Inflammatory macrophage treated with lipopolysaccharide for 4 hours (primary cell): ENCODE measurements at regions not wholly inside any gene's neighbourhood (a gene's known extent, or its start where the extent isn't known, plus 50 kb on each side); places are given as distances from the start of the nearest gene placed in this dataset.
"Not testable (repeated sequence)": the region's sequence is repeated elsewhere in the genome, so short reads cannot be mapped to it uniquely, and the experiment has no call there.

Source experiments
- DNase-seq: peaks from one replicate; pipeline ENCODE4 v3.0.0-alpha.2; 2020

DNA sequence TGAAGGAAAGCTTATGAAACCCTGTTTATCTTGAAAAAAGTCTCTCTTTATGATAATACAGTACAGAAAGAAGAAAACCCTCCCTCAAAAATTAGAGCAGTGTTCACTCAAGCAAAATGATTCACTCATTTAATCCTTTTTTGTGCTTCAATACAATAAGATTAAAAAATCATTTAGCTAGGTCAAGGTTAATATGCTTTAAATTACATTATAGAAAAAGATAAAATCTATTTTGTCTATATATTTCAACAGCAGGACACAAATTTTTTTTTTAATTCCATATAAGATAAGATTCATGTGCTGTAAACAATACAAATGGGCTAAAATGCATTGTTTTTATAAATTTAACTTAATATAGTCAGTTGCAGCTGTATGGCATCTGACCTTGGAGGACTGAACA lies 176.9 kb downstream of the KCNE4 start:
- DNase-seq, result no peak

DNA sequence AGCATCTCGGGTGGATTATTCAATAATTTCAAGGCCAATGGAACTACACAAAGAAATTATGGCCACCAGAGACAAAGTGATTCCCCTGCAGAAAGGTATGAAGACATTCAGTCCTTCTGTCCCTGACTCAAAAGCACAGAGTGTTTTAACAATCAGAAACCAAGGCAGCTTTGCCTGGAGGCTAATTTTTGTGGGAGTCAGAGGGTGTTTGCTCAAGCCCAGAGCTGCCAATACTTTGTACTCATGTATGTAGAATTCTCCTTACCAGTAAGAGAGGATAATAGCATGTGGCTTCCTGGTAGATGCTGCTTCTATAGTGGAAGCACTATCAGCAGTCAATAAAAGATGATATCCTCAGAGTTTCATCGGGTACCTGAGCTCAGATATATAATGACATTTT lies 178.4 kb downstream of the KCNE4 start:
- DNase-seq, result no peak

DNA sequence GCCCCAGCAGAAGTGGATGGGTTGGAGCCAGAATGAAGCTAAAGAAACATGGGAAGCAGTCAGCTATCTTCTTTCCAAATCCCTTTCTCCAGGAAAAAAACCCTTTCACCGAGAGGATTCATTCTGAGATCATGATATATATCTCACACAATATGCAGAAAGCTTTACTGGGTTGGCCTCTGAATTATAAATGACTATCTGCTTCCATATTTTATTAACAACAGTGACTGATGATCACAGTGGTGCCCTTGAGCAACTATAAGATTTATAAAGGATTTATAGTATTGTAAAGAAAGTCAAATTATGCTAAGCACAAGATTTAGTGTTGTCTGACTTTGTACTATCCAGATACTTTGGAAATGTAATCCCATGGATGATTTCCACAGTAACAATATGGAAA lies 180.3 kb downstream of the KCNE4 start:
- no peak for DNase-seq

DNA sequence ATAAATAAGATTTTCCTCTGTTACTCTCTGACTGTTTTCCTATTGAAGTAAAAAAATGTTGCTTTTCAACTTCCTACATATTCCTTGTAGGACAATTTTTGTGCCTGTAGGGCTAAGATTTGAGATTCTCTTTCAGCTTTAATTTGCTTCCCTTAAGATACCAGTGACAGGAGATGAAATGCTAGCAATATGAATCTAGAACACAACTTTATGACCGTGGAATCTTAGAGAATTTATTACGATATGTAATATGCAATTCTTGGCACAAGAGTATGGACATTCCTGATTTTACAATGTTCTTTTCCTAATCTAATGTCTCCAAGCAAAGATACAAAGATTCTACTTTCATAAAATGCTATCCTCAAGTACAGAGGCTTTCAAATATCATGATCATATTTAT lies 180.9 kb downstream of the KCNE4 start:
- DNase-seq, result no peak

DNA sequence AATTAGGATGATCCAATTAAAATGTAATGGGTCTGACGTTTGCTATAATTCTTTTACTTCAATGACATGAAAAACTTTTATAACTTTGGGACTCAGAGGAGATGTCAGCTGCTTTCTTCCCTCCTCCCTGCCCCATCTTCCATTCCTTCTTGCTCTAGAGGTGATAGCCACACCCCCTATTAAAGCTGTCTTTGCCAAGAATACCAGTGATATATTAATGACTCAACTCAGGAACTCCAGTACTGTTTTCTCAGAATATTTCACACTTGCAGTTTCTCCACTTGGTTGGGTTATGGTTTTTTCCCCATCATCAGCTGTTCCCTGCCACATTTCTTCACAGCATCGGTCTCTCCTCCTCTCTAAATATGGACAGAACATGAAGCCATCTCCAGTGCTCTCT lies 184.0 kb downstream of the KCNE4 start:
- DNase-seq, result no peak

DNA sequence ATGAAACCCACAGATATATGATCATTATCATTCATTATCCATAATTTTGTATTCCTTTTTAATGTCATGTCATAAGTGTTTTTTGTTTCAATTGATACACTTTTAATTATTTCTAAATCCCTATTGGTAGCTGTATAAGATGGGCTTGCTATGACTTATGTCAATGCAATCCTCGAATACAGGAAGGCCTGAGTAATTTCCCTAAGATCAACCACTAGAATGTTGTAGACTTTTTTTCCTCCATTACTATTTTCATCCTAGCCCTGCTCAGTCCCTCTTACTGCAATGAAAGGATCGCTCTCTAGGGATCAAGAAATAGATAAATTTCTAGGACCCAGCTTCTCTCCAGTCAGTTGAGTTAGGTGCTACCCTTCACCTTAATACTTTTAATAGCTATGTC lies 186.3 kb downstream of the KCNE4 start:
- no peak for DNase-seq

DNA sequence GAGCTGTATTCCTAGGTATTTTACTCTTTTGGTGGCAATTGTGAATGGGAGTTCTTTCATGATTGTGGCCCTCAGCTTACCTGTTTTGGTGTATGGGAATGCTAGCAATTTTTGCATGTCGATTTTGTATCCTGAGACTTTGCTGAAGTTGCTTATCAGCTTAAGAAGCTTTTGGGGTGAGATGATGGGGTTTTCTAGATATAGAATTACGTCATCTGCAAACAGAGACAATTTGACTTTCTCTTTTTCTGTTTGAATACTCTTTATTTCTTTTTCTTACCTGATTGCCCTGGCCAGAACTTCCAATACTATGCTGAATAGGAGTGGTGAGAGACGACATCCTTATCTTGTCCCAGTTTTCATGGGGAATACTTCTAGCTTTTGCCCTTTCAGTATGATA lies 191.2 kb downstream of the KCNE4 start:
- DNase-seq, result no peak

DNA sequence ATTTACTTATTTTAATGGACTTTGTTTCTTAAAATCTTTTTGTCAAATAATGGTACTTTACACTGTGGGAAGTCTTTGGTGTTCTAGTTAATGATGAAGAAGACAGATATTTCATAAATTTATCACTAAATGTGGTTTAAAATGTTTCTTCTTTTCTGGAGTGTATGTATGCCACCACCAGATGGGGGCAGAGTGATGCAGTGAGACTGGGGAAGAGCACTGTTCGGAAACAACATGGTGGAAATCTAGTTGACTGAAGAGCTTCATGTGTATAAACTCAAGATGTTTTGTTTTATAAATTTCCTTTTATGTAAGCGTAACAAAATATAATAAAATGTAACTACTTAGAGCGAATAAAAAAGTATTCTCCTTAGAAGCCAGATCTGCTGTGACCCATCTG lies 195.1 kb downstream of the KCNE4 start:
- no peak for DNase-seq

DNA sequence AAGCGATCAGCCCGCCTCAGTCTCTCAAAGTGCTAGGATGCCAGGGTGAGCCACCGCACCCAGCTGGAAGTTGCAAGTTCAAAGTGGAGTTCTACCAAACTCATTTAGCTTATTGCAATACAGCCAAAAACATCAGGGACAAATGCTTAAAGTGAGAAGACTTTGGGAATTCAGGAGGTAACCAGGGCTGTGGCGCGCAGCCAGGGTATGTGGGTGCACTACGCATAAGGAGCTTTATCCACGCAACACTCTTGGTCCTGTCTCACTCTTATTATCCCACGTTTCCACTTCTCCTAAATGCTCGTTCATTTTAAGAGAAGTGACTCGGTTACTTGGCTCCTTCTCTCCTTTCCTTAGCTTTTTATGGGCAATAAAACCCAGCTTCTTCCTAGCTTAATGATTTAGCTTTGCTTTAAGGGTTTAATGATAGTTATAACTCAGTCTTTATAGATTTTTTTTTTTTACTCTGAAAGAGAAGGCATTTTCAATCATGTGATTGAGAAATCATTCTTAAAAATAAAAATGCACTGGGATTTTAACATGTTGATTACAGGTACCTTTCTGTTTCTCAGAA lies 199.8 kb downstream of the KCNE4 start:
- no peak for DNase-seq

DNA sequence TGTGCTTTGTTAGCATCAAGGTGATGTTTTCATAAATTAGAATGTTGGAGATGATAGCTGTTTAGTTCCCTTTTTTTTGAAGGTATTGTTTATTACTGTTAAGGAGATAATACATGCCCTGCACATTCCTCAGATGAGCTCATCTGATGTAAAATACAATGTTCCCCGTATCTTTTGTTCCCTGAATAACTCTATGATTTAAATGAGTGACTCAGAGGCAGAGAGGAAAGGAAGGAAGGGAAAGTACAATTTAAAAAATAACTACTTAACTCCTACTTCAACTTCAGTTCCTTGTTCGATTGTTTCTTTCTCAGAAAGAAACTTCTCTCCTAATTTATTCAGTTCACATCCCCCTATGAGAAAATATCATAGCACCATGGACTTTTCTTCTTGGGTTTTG lies 208.7 kb downstream of the KCNE4 start:
- DNase-seq, result no peak

DNA sequence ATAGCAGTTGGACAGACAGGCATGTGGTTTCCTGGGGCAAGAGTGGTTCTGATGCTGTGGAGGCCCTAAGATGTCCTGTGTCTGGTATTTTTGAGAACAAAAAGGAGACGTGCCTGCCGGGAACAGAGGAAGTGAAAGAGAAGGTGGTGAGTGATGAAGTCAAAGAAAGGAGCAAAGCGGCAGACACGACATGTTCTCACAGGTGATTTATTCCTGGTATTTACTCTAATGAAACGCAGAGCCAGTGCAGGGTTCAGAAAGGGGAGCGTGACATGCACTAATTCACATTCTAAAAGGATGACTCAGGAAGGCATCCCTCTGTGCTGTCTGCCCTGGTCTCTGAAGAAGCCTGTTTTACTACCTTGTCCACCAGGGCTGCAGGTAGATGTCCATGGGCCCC lies 211.0 kb downstream of the KCNE4 start:
- DNase-seq, result no peak

DNA sequence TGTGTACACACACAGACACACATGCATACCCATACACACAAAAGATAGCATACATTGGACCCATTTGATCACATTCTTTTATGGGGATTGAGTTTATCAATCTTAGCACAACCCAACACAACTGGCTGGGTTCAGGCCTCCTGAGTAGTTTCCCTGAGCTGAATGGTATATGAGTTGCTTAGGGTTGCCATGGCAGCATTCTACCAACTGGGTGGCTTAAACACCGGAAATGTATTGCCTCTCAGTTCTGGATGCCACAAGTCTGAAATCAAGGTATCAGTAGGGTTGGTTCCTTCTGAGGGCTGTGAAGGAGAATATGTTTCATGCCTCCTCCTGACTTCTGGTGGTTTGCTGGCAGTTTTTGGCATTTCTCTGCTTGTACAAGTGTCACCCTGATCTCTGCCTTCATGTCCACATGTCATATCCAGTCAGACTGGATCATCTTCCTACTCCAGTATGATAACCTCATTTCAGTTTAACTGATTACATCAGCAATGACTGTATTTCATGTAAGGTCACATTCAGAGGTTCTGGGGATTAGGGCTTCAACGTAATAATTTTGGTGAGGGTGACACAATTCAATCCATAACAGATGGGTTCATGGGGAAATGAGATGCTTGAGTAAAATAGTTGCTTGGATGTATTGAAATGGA lies 212.7 kb downstream of the KCNE4 start:
- DNase-seq, result no peak

DNA sequence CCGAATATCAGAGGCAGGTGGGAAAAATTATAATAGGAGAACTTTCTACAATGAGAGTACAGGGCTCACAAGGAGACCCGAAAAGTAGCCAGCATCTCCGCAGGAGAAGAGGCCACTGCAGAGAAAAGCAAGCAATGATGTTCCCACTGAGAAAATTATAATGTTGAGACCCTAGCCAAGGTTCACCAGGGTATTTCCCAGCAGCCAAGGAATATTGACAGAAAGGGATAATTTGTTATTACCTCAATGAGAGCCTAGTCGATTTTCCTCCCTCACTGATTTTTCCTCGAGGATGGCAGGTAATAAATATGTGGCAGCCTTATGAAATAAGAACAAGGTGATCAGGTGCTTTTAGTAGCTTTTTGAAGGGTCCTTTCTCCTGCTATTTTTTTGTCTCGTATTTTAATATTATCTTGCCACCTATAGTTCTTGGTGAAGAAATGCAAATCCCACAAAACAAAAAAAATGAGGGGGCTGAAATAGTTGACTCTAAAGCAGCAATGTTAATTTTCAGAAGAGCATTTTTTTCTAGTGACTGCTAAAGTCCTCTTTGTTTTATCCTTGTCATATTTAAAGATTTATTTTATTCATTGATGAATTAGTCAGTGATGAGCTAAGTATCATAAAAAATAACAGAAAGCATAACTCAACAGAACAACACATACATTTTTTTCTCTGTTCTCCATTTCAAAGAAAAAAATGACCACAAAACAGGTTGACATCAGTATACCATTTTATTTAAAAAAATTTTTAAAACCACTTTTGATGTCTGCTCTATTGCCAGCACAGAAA lies 215.4 kb downstream of the KCNE4 start:
- no peak for DNase-seq

DNA sequence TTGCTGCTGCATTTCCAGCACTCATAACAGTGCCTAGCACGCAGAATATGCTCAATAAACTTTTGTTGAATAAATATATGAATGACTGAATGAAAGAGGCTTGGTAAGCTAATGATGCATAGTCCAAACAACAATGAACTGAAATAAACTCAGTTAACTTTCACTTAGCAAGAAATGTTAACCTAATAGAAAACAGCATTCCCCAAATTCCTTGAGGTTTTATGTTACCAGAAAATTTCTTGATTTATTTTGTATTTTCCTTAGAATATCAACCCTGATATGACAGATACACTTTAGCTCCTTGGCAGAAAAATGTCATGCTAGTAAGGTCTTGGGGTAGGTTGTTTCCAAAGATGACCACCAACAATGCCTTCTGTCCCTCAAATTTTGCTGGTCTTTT lies 217.4 kb downstream of the KCNE4 start:
- no peak for DNase-seq

DNA sequence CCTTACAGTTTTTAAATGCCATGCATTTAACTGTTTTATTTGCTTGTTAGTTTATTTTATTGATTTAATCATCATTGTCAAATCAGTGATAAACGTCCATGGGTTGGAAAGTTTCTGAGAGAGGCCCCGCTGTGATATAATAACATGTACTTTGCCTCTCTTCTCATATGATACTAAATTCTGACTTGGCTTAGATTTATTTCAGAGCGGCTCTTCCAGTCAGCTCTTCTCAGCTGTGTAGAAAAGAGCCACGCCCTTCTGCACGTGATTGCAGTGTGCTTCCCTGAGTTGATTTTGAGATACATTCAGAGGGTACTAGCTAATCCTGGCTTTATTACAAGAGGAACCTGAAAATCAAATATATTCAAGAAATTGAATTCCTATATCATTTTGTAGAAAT lies 218.6 kb downstream of the KCNE4 start:
- no peak for DNase-seq

DNA sequence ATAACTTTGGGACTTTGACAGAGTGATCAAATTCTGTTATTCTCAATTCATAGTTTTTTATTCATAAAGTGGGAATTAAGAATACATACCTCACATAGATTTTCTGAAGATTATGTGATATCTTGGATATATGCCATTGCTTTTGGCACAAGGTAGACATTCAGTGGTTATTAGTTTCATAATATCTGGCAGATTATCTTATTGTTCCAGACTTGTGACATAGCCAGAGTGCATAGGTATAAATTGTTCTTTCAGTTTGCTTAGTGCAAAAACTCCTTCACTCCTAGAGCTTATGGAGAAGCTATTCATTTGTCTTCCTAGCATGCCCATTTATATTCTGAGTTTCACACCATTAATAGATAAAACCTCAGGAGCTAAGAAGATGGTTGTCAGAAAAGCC lies 222.0 kb downstream of the KCNE4 start:
- no peak for DNase-seq

DNA sequence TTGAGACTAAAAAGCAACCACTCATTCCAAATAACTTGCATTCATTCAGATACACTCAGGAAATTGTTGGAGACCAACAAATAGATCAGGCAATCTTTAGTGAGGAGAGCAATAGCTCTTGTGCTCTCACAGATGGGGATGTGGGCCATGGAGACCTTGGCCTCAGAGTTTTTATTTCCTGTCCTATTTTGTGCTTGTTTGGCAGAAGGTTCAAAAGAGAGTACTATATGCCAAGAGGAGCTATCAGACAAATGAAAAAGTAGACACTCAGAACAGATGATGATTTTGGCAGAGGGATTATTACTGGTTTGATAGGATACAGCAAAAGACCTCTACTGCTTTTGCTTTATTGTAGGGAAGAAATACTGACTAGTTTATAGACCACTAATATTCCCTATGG lies 230.2 kb downstream of the KCNE4 start:
- DNase-seq, result no peak

DNA sequence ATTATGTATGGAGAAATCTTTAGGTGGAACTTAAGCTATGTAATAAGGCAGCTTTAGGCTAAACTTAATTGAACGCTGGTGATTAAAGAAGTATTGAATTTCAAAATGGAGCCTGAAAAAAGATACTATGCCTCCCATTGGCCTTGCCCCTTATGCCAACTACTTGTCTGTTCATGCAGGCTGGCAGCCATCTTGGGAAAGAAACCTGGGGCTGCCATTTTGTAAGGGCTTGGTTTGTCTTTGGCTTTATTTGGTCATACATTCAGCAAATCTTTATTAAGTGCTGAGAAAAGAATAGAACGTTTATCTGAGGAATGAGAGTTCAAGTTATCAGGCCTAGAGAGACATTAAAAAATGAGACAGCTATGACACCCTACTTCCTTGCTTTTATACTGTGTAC lies 231.3 kb downstream of the KCNE4 start:
- no peak for DNase-seq

DNA sequence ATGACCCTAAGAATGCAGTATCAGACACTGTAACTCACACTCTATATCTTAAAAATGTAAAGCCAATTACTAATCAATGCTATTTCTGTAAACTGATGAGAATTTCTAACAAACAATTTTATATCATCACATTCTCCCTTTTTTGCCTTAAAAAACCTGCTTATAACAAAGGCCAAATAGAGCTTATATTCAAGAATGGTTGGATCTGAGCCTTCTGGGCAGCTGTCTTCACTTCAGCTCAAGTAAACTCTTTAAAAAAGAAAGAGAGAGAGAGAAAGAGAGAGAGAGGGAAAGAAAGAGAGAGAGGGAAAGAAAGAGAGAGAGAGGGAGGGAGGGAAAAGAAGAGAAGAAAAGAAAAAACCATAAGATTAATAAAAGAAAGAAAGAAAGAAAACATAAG lies 231.8 kb downstream of the KCNE4 start:
- DNase-seq, result no peak

DNA sequence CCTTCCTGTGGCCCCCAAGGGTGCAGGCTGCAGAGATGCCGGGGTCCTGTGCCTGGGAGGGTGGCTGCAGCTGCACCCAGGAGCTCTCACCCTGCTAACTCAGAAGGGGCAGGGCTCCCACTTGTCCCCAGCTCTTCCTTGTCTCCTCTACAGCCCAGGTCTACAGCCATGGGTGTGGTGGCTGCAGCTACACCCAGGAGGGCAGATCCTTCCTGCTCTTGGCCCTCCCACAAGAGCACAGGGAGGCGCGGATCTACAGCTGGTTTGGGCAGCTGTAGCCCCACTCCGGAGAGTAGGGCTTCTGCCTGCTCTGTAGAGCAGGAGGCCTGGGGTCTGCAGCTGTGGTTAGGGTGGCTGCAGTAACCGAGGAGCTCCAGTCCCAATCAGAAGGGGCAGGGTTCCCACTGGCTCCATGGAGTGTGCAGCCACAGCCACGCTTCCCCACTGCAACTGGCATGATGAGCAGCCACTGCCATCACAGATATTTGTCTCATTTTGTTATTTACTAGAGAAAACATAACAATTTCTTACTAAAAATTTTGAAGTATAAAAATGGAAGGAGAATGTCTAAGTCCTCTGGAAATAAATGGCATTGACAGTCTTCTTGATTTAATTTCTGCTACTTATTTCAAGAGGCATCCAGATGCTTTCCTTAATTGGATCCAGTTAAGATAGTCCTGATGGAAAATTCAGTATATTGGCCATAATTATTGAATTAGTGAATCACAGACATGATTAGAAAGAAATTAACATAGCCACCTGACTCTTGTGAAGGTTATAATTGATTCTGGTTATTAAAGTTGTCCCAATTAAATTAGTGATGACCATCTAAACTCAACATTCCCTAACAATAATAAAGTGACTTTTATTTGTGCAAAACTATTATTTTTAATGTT lies 233.6 kb downstream of the KCNE4 start:
- no peak for DNase-seq

DNA sequence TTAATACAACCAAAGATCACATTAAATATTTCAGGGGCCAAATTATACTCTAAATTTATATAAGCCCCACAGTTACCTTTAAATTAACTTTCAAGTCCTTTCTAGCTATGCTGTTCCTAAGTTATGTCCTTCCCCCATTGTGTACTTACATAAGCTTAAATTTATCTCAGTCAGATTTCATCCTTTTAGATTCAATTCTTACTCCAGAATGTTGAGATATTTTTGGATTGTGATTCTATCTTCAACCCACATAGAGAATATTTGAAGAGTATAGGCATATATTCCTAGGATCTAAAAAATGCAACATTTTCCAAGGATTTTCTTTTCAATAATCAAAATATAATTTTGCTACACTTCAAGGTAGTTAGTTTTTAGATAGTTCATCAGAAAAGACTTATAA lies 242.8 kb downstream of the KCNE4 start:
- DNase-seq, result no peak

DNA sequence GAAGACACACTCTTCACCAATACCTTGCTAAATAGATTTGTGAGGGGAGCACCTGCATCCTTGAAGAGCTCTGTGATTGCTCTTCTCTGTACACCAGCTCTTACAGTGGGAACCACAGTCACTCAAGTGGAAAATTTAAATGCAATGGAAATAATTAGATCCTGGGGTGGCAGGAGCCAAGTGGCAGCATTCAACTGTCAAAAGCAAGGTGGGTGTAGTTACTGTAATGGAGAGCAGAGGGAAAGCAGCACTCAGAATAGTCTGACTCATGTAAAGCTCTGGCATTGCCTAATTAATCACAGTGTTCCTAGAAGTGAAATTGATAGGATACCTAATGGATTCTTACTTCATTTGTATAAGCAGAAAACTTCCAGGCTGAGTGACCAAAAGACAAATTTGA lies 245.8 kb downstream of the KCNE4 start:
- DNase-seq, result no peak

DNA sequence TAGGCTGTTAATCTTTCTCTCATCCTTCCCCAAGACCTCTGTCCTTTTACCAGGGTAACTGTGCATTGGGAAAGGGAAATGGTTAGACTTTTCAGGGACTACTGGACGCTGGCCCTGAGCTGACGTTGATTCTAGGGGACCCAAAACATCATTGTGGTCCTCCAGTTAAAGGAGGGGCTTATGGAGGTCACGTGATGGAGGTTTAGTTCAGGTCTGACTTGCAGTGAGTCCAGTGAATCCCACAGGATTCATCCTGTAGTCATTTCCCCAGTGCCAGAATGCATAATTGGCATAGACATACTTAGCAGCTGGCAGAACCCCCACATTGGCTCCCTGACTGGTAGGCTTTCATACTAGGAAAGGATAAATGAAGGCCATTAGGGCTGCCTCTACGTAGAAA lies 246.3 kb downstream of the KCNE4 start:
- not testable (repeated sequence) for DNase-seq

DNA sequence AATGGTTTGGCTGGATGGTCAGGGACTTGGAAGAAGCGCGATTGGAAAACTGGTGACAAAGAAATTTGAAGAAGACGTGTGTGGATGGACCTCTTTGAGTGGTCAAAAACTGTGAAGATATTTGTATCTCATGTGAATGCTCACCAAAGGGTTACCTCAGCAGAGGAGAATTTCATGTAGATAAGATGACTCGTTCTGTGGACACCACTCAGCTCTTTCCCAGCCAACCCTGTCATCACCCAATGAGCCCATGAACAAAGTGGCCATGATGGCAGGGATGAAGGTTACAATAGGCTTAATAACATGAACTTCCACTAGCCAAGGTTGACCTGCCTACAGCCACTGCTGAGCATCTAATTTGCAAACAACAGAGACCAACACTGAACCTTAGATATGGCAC lies 248.3 kb downstream of the KCNE4 start:
- DNase-seq, result no peak
